ENCODE measurements at regions not wholly inside any gene's neighbourhood (a gene's known extent, or its start where the extent isn't known, plus 50 kb on each side); places are given as distances from the start of the nearest gene placed in this dataset.

DNA sequence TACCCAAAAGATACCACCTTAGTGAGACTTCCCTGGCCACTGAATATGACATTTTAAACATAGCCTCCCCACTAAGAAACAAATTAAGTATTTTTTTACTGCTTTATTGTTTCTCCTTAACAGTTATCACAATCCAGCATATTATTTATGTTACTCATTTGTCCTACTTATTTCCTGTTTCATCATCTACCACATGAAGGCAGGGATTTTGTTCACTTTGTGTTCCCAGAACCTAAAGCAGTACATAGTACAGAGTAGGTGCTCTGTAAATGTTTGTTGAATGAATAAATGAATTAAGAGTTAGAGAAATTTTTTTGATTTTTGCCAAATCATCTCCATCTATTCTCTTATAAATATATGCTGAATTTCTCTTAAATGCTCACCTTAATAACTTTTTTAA is 318.4 kb upstream of the GIMD1 start:
- TF ChIP-seq, protein P1, sequence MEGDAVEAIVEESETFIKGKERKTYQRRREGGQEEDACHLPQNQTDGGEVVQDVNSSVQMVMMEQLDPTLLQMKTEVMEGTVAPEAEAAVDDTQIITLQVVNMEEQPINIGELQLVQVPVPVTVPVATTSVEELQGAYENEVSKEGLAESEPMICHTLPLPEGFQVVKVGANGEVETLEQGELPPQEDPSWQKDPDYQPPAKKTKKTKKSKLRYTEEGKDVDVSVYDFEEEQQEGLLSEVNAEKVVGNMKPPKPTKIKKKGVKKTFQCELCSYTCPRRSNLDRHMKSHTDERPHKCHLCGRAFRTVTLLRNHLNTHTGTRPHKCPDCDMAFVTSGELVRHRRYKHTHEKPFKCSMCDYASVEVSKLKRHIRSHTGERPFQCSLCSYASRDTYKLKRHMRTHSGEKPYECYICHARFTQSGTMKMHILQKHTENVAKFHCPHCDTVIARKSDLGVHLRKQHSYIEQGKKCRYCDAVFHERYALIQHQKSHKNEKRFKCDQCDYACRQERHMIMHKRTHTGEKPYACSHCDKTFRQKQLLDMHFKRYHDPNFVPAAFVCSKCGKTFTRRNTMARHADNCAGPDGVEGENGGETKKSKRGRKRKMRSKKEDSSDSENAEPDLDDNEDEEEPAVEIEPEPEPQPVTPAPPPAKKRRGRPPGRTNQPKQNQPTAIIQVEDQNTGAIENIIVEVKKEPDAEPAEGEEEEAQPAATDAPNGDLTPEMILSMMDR (IDR thresholded peaks at IDR 0.05): no peak
- TF ChIP-seq POLR2A (IDR thresholded peaks at IDR 0.05) (no peak), EP300 (IDR thresholded peaks at IDR 0.05) (no peak)

Measured in suprapubic skin (tissue), 3 donors.